ENCODE measurements at regions not wholly inside any gene's neighbourhood (a gene's known extent, or its start where the extent isn't known, plus 50 kb on each side); places are given as distances from the start of the nearest gene placed in this dataset.

DNA sequence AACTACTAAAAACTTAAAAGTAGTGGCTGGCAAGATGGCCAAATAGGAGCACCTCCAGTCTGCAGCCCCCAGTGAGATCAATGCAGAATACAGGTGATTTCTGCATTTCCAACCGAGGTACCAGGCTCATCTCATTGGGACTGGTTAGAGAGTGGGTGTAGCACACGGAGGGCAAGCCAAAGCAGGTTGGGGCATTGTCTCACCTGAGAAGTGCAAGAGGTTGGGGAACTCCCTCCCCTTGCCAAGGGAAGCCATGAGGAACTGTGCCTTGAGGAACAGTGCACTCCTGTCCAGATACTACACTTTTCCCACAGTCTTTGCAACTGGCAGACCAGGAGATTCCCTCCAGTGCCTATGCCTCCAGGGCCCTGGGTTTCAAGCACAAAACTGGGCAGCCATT lies 311.1 kb downstream of the PAPSS1 start:
- TF ChIP-seq, protein P1, sequence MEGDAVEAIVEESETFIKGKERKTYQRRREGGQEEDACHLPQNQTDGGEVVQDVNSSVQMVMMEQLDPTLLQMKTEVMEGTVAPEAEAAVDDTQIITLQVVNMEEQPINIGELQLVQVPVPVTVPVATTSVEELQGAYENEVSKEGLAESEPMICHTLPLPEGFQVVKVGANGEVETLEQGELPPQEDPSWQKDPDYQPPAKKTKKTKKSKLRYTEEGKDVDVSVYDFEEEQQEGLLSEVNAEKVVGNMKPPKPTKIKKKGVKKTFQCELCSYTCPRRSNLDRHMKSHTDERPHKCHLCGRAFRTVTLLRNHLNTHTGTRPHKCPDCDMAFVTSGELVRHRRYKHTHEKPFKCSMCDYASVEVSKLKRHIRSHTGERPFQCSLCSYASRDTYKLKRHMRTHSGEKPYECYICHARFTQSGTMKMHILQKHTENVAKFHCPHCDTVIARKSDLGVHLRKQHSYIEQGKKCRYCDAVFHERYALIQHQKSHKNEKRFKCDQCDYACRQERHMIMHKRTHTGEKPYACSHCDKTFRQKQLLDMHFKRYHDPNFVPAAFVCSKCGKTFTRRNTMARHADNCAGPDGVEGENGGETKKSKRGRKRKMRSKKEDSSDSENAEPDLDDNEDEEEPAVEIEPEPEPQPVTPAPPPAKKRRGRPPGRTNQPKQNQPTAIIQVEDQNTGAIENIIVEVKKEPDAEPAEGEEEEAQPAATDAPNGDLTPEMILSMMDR (IDR thresholded peaks at IDR 0.05; ENCODE audit: low read depth, low read length), result no peak
- no peak for DNase-seq
- Histone ChIP-seq H3K4me3 (ENCODE audit: low read depth, low read length) (no peak overlapping the region), H3K27me3 (no peaks in the 10 kb centered on the region), H3K4me1 (no peaks in the 10 kb centered on the region), H3K9me3 (no peaks in the 10 kb centered on the region), H3K36me3 (no peaks in the 10 kb centered on the region)

DNA sequence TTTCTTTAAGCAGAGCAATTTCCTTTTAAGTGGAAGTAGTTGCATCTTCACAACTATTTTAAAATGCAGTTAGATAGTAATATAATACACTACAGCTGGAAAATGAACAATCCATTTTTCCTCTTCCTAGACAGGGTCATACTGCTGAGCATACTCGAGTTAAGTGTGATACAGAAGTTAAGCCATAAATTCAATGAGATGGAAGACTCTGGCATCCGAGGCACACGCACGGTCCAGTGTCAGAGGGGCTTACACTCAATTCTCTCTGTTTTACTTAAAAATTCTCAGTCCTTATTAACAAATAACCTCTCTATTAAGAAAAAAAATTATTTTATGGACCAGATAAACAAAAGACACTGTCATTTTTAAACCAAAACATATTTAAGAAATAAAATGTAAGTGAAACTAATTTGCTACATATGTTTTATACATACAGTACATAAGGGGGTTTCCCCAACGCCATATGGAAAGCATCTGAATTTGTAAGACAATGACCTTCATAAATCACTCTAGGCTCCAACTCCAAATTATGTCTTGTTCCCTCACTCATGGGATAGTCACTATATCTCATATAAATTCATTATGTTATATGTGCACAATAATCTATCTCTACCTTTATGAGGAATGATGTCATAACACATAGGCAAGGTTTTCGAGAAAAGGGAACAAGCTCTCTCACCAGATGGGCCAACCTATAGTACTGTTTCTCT lies 315.3 kb downstream of the PAPSS1 start:
- Histone ChIP-seq H3K9me3 (no peaks in the 10 kb centered on the region), H3K4me1 (no peaks in the 10 kb centered on the region), H3K36me3 (no peaks in the 10 kb centered on the region), H3K4me3 (ENCODE audit: low read depth, low read length) (no peak overlapping the region), H3K27me3 (no peaks in the 10 kb centered on the region)
- DNase-seq, result no peak
- TF ChIP-seq, protein P1 (IDR thresholded peaks at IDR 0.05; ENCODE audit: low read depth, low read length), result no peak

- no peak overlapping the region for H3K4me3 ChIP-seq (ENCODE audit: low read depth, low read length)
- no peaks in the 10 kb centered on the region for H3K9me3 ChIP-seq
- TF ChIP-seq, protein P1 (IDR thresholded peaks at IDR 0.05; ENCODE audit: low read depth, low read length), result no peak
- no peak for DNase-seq
- no peaks in the 10 kb centered on the region for H3K36me3 ChIP-seq
- no peaks in the 10 kb centered on the region for H3K27me3 ChIP-seq
- H3K4me1 ChIP-seq, result no peaks in the 10 kb centered on the region
These were observed 317.7 kb downstream of the PAPSS1 start for GRCh38 chr4:107402291-107402690.

- TF ChIP-seq, protein P1 (IDR thresholded peaks at IDR 0.05; ENCODE audit: low read depth, low read length), result no peak
- DNase-seq, result peak; percentile 28
- Histone ChIP-seq H3K4me3 (ENCODE audit: low read depth, low read length) (no peak overlapping the region), H3K36me3 (no peaks in the 10 kb centered on the region), H3K4me1 (0 out of 2 replicates have a peak, but pooled peaks cover 3% of the 10 kb centered on the region), H3K27me3 (no peaks in the 10 kb centered on the region), H3K9me3 (no peaks in the 10 kb centered on the region)
These were observed 327.1 kb downstream of the PAPSS1 start for GRCh38 chr4:107392951-107393350.

DNA sequence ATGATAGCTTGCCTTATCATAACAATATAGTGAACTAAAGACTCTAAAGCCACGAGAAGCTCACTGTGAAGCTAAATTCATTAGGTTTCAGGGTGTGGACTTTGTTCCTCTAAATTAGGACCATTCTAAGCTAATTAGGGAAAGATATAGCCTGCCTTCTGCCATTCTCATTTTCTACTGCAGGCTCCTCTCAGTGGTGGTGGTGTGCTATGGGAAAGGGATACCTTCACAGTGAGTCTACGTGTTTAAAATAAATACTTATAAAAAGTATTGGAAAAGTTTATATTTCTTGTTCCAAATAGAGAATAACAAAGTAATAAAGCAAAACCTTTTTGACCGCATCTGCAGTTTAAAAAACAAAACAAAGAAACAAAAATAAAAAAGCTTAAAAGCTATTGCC lies 327.7 kb downstream of the PAPSS1 start:
- DNase-seq, result no peak
- Histone ChIP-seq H3K36me3 (no peaks in the 10 kb centered on the region), H3K9me3 (no peaks in the 10 kb centered on the region), H3K27me3 (no peaks in the 10 kb centered on the region), H3K4me3 (ENCODE audit: low read depth, low read length) (no peak overlapping the region), H3K4me1 (0 out of 2 replicates have a peak, but pooled peaks cover 3% of the 10 kb centered on the region)
- TF ChIP-seq, protein P1 (IDR thresholded peaks at IDR 0.05; ENCODE audit: low read depth, low read length), result no peak

DNA sequence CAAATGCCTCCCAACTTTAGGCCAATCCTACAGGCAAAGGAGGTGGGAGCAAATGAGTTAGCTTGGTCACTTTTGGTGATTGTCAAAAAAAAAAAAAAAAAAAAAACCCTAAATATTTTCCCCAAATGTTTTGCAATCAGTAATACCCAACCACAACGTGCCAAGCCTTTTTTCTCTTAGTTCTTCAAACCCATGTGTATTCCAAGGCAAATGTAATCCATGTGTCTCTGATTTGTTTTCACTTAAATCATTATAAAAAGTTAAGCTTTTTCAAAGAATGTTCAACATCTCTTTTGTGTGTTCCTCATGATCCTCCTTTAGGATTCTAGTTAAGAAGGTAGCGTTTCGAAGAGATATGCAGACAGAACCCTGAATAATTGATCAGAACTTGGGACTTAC lies 328.4 kb downstream of the PAPSS1 start:
- DNase-seq, result no peak
- 0 out of 2 replicates have a peak, but pooled peaks cover 3% of the 10 kb centered on the region for H3K4me1 ChIP-seq
- no peak overlapping the region for H3K4me3 ChIP-seq (ENCODE audit: low read depth, low read length)
- no peaks in the 10 kb centered on the region for H3K9me3 ChIP-seq
- H3K27me3 ChIP-seq, result no peaks in the 10 kb centered on the region
- H3K36me3 ChIP-seq, result no peaks in the 10 kb centered on the region
- TF ChIP-seq, protein P1 (IDR thresholded peaks at IDR 0.05; ENCODE audit: low read depth, low read length), result no peak

Data from BE2C (cell line).